Vagina (tissue), 2 donors: ENCODE measurements at regions not wholly inside any gene's neighbourhood (a gene's known extent, or its start where the extent isn't known, plus 50 kb on each side); places are given as distances from the start of the nearest gene placed in this dataset.

Source experiments
- DNase-seq, 2 donors: peaks; one replicate each; pipeline ENCODE4 v3.0.0-alpha.2; 2017; ENCODE audit errors: extremely low spot score in 2 of 2
- H3K27ac ChIP-seq: fragments of 200-600 bp; sonication (generic); one replicate; pipeline ENCODE4 v1.5.1; 2019
- H3K27me3 ChIP-seq: fragments of 200-600 bp; sonication (generic); one replicate; pipeline ENCODE4 v1.5.1; 2019
- H3K36me3 ChIP-seq, 2 donors: fragments of 200-600 bp; sonication (generic); one replicate each; pipeline ENCODE4 v1.5.1; 2017 to 2019
- H3K4me1 ChIP-seq: fragments of 200-600 bp; sonication (generic); one replicate; pipeline ENCODE4 v1.5.1; 2019
- H3K4me3 ChIP-seq, 2 donors: fragments of 200-600 bp; sonication (generic); 1 replicate in 1 of 2; 2 replicates in 1 of 2; pipeline ENCODE4 v1.5.1; 2016 to 2019
- H3K9me3 ChIP-seq: fragments of 200-600 bp; sonication (generic); one replicate; pipeline ENCODE4 v1.5.1; 2019
- POLR2A ChIP-seq, 2 donors: fragments of 450-650 bp; IDR thresholded peaks; one replicate each; pipeline ENCODE4 v1.6.1; 2017; ENCODE audit warnings: antibody characterized with exemption in 2 of 2, mild to moderate bottlenecking in 2 of 2, moderate library complexity in 2 of 2
- POLR2AphosphoS5 ChIP-seq, 2 donors: sonication (generic); formaldehyde crosslinking; IDR thresholded peaks; one replicate each; pipeline ENCODE4 v1.9.0; 2017; ENCODE audit warnings: antibody characterized with exemption in 2 of 2, mild to moderate bottlenecking in 2 of 2, low read depth in 1 of 2; ENCODE audit not compliant: insufficient read depth in 1 of 2
- intact Hi-C: fragments of 100-400 bp; cut with DNase I; formaldehyde crosslinking; loops from one replicate; pipeline ENCODE4 v1.15.1; 2023
- TF ChIP-seq, protein P1 (sequence below), 3 experiments: fragments of 450-650 bp in 2 of 3; fragments of 200-600 bp in 1 of 3; sonication (generic) in 1 of 3; IDR thresholded peaks; one replicate each; pipeline ENCODE4 v1.5.1; 2017 to 2019; ENCODE audit warnings: antibody characterized with exemption in 3 of 3, mild to moderate bottlenecking in 2 of 3, moderate library complexity in 2 of 3

DNA sequence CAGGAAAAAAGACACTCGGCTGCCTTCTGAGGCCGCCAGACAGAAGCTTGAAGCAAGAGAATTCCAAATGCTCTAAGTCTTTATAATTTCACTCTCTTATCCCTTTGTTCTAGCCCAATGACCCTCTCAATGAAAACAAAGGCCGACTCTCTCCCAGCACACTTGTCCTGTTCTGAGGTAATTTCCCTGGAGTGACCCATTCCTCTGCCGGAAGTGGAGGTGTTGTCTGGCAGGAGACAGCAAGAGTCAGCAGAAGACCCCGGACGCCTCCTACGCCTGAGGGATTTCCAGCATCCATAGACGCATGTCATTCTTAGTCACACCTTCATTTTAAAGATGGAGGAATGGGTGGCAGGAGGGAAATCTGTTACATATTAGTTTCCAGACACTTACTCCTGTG is 110.3 kb downstream of the SOD2 start:
- Histone ChIP-seq H3K4me1 (peaks cover 4% of the 10 kb centered on the region), H3K36me3 (no peaks in the 10 kb centered on the region), H3K27me3 (no peaks in the 10 kb centered on the region), H3K4me3 (no peak overlapping the region), H3K27ac (no peak overlapping the region), H3K9me3 (no peaks in the 10 kb centered on the region)
- DNase-seq, result no peak
- TF ChIP-seq, protein P1, sequence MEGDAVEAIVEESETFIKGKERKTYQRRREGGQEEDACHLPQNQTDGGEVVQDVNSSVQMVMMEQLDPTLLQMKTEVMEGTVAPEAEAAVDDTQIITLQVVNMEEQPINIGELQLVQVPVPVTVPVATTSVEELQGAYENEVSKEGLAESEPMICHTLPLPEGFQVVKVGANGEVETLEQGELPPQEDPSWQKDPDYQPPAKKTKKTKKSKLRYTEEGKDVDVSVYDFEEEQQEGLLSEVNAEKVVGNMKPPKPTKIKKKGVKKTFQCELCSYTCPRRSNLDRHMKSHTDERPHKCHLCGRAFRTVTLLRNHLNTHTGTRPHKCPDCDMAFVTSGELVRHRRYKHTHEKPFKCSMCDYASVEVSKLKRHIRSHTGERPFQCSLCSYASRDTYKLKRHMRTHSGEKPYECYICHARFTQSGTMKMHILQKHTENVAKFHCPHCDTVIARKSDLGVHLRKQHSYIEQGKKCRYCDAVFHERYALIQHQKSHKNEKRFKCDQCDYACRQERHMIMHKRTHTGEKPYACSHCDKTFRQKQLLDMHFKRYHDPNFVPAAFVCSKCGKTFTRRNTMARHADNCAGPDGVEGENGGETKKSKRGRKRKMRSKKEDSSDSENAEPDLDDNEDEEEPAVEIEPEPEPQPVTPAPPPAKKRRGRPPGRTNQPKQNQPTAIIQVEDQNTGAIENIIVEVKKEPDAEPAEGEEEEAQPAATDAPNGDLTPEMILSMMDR (IDR thresholded peaks at IDR 0.05), result no peak
- TF ChIP-seq POLR2A (IDR thresholded peaks at IDR 0.05) (no peak), POLR2AphosphoS5 (IDR thresholded peaks at IDR 0.05; ENCODE audit: insufficient read depth in 1 of 2, low read depth in 1 of 2) (no peak)
- intact Hi-C loops, result no loop called here

- DNase-seq, result no peak
- Histone ChIP-seq H3K4me3 (no peak overlapping the region), H3K4me1 (peaks cover 10% of the 10 kb centered on the region), H3K27ac (no peak overlapping the region), H3K36me3 (no peaks in the 10 kb centered on the region), H3K9me3 (no peaks in the 10 kb centered on the region), H3K27me3 (no peaks in the 10 kb centered on the region)
- intact Hi-C loops, result no loop called here
- TF ChIP-seq POLR2AphosphoS5 (IDR thresholded peaks at IDR 0.05; ENCODE audit: insufficient read depth in 1 of 2, low read depth in 1 of 2) (no peak), POLR2A (IDR thresholded peaks at IDR 0.05) (no peak)
- TF ChIP-seq, protein P1 (IDR thresholded peaks at IDR 0.05), result no peak
Measured at GRCh38 chr6:159578629-159579028, 114.4 kb downstream of the SOD2 start.

GRCh38 chr6:159577564-159577963 is 115.5 kb downstream of the SOD2 start:
- Histone ChIP-seq H3K4me1 (peaks cover 10% of the 10 kb centered on the region), H3K9me3 (no peaks in the 10 kb centered on the region), H3K27ac (no peak overlapping the region), H3K4me3 (no peak overlapping the region), H3K27me3 (no peaks in the 10 kb centered on the region), H3K36me3 (no peaks in the 10 kb centered on the region)
- intact Hi-C loops, result no loop called here
- TF ChIP-seq, protein P1 (IDR thresholded peaks at IDR 0.05), result no peak
- TF ChIP-seq POLR2AphosphoS5 (IDR thresholded peaks at IDR 0.05; ENCODE audit: insufficient read depth in 1 of 2, low read depth in 1 of 2) (no peak), POLR2A (IDR thresholded peaks at IDR 0.05) (no peak)
- no peak for DNase-seq

- Histone ChIP-seq H3K36me3 (no peaks in the 10 kb centered on the region), H3K4me3 (no peak overlapping the region), H3K9me3 (no peaks in the 10 kb centered on the region), H3K27me3 (no peaks in the 10 kb centered on the region), H3K27ac (no peak overlapping the region), H3K4me1 (peaks cover 4% of the 10 kb centered on the region)
- DNase-seq, result no peak
- no peak for TF ChIP-seq POLR2AphosphoS5 (IDR thresholded peaks at IDR 0.05; ENCODE audit: insufficient read depth in 1 of 2, low read depth in 1 of 2)
- TF ChIP-seq, protein P1 (IDR thresholded peaks at IDR 0.05), result no peak
- TF ChIP-seq POLR2A (IDR thresholded peaks at IDR 0.05), result no peak
- intact Hi-C loops, result no loop called here
Measured at GRCh38 chr6:159572439-159573110, 120.5 kb downstream of the SOD2 start.

DNA sequence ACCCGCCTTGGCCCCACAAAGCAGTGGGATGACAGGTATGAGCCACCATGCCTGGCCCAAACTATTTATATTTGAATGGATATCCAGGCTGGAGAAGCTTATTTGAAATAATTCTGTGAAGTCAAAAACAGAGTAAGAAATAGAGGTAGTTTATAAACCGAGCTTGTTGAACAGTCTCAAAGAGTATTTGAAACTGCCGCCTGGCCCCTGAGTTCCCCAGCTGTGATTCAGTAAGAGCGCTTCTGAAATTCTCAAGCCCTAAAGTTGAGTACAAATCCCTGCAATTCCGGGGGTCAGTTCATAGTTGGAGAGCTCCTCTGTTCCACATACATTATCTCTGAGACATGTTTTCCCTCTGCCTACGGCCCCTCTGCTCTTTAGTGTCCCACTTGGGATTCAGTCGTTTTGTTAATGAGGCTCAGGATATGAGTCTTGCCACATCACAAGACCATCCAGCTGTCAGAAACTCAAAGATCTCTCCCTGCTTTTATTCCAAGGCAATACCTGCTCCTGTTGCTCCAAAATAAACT is 127.8 kb downstream of the SOD2 start:
- no peak for DNase-seq
- Histone ChIP-seq H3K9me3 (no peaks in the 10 kb centered on the region), H3K4me1 (no peaks in the 10 kb centered on the region), H3K36me3 (no peaks in the 10 kb centered on the region), H3K4me3 (no peak overlapping the region), H3K27me3 (no peaks in the 10 kb centered on the region), H3K27ac (no peak overlapping the region)
- intact Hi-C loops, result no loop called here
- TF ChIP-seq, protein P1 (IDR thresholded peaks at IDR 0.05), result no peak
- TF ChIP-seq POLR2AphosphoS5 (IDR thresholded peaks at IDR 0.05; ENCODE audit: insufficient read depth in 1 of 2, low read depth in 1 of 2) (no peak), POLR2A (IDR thresholded peaks at IDR 0.05) (no peak)
